HG02678 (cell line): ENCODE measurements at regions not wholly inside any gene's neighbourhood (a gene's known extent, or its start where the extent isn't known, plus 50 kb on each side); places are given as distances from the start of the nearest gene placed in this dataset.

Source experiments
- ATAC-seq: cut with Tn5 transposase; IDR thresholded peaks from one replicate; pipeline ENCODE4 v1.9.1; 2021; ENCODE audit warnings: mild to moderate bottlenecking, moderate library complexity; ENCODE audit not compliant: unreplicated experiment

- ATAC-seq, result no peak
Measured at GRCh38 chr3:59116233-59116537, 66.4 kb upstream of the CFAP20DC start.

DNA sequence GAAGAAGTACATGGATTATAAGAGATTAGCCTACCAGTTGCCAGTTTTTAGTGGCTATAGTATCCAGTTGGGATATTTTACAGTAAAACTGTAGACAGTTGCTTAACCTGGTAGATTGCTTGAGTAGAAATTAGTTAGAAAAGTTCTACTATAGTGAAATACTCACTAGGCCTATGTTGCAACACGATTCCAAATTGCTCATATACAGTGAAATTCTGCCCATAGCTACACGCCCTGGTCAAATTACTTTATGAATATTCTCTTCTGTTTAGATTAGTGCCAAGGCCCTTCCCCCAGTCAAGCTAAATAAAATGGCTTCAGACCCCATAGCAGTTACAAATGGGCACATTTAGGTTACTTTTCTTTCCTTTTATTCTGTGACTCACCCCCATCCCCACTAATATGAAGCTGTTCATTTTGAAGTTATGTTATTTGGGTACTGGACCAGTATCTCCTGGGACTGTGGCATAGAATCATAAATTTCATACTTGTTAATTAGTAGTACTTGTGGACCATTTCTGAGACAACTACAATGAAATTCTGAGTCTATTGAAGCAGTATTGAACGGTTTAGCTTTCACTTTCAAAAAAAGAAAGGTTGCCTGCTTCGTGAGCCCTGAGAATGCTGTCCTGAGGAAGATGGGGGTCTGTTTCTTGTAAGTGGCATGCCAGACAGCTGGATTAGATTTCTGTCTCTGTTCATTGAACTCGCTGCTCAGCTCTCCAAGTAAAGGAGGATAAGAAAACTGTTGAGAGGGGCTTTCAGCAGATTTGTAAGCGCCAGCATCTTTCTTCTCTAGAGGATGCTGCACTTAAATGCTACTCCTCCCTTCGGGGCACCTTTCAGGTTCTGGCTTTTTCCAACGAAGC, 65.8 kb upstream of the CFAP20DC start:
- ATAC-seq, result no peak

DNA sequence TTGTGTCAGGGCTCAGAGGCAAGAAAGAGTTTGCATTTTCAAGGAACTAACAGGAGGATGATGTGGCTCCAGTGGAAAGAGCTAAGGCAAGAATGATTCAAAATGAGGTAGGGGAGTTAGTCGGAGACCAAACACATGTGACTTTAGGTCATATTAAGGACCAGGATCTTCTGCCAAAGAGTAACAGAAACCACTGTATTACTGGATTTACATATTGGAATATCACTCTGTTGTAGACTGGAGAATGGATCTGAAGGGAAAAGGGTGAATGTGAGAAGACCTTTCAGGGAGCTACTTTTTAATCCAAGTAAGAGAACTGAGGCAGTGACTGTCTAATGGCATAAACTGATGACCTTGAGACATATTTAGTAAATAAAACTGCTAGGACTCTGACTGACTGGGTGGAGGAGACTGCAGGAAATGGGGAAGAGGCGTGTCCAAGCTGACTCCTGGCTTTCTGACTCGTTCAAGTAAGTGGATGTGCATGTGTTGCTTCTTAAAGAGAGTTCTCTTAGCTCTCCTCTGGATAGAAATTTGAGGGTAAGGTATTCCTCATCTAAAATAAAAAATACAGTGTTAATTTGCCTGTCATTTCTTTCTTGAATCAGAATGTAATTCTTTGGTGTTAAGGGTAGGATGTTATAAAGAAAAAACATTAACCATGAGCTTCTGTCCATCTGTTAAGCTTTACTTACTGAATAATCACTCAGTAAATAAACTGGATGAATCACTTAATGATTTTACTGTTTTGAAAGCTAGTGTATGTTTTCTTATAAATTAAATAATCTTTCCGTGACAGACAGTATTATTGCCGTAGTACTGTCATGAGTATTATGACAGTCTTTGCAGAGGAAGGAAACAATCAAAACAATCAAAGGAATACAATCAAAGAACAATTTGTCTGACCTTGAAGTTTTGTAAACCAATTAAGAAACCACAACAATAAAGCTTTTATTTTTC, 58.3 kb upstream of the CFAP20DC start:
- no peak for ATAC-seq

GRCh38 chr3:59106085-59106648, 56.3 kb upstream of the CFAP20DC start:
- no peak for ATAC-seq

DNA sequence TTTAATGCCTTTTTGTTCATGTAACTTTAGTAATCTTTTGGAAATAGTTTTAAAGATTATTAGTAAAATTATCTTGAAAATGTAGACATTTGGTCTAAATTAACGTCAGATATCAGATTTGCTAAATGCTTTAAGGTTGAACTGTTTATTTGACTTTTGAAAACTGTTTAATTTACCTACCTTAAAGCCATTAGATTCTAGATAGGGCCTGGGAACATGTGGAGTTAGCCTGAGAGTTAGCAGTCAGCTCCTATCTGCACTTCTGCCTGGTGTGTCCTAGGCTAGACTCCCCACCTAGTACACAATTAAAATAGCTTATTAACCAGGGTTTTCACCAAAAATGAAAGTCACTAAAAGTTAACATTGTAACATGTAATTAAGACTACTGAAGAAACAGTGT, 53.7 kb upstream of the CFAP20DC start:
- ATAC-seq, result no peak

DNA sequence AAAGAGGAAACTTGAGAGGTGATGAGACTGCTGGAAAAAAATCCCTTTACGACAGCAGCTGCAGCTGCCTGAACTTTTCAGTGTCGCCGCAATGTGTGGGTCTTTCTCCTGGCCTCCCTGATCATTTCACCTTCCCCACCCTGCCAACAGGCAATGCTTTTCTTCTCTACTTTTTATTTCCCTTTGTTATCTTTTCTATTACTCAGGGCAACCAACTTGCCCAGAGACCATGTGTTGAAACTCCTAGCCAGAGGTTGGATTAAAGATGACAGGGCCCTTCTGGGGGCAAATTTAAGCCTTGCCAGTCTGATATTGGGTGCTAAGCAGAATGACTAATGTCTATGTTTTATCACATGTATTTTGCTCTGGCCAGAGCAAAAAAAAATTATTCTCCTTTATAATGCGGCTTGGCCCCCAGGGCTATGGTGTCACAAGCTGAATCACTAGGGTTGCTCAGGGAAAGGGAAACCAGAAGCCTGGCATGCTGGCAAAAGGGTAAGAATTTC, 51.5 kb upstream of the CFAP20DC start:
- ATAC-seq, result no peak
